ENCODE measurements at regions not wholly inside any gene's neighbourhood (a gene's known extent, or its start where the extent isn't known, plus 50 kb on each side); places are given as distances from the start of the nearest gene placed in this dataset.
"Not testable (repeated sequence)": the region's sequence is repeated elsewhere in the genome, so short reads cannot be mapped to it uniquely, and the experiment has no call there.

GRCh38 chr20:29567671-29568070, 1689.8 kb upstream of the DEFB115 start:
- H3K27me3 ChIP-seq (ENCODE audit: control insufficient read depth in 1 of 2, insufficient read depth in 2 of 2, low read length in 1 of 2); DNase-seq; ATAC-seq (ENCODE audit: low FRiP score); intact Hi-C loops (cut with DNase I); H3K4me3 ChIP-seq (ENCODE audit: low read length in 2 of 2); H3K4me1 ChIP-seq (ENCODE audit: control insufficient read depth in 1 of 2, insufficient read depth in 2 of 2, low read length in 2 of 2); H3K27ac ChIP-seq (ENCODE audit: low read depth in 1 of 2, low read length in 2 of 2); H3K36me3 ChIP-seq (ENCODE audit: control insufficient read depth in 1 of 2, insufficient read depth in 2 of 2, low read length in 1 of 2); H3K9me3 ChIP-seq (ENCODE audit: control insufficient read depth, low read length): not testable (repeated sequence)
- 31 to 61% methylated on average over 22 to 23 of the region's 23 CpGs for WGBS, 2 donors

GRCh38 chr20:29570126-29570525, 1687.3 kb upstream of the DEFB115 start:
- 62 to 80% methylated on average over 3 to 5 of the region's 5 CpGs for WGBS, 2 donors
- H3K4me3 ChIP-seq (ENCODE audit: low read length in 2 of 2); ATAC-seq (ENCODE audit: low FRiP score): not testable (repeated sequence)

GRCh38 chr20:29589530-29589929, 1667.9 kb upstream of the DEFB115 start:
- H3K4me1 ChIP-seq (ENCODE audit: control insufficient read depth in 1 of 2, insufficient read depth in 2 of 2, low read length in 2 of 2); intact Hi-C loops (cut with DNase I); H3K4me3 ChIP-seq (ENCODE audit: low read length in 2 of 2); ATAC-seq (ENCODE audit: low FRiP score); H3K27me3 ChIP-seq (ENCODE audit: control insufficient read depth in 1 of 2, insufficient read depth in 2 of 2, low read length in 1 of 2); DNase-seq; H3K9me3 ChIP-seq (ENCODE audit: control insufficient read depth, low read length); H3K27ac ChIP-seq (ENCODE audit: low read depth in 1 of 2, low read length in 2 of 2); H3K36me3 ChIP-seq (ENCODE audit: control insufficient read depth in 1 of 2, insufficient read depth in 2 of 2, low read length in 1 of 2): not testable (repeated sequence)
- 53 to 77% methylated on average over 2 of the region's 2 CpGs for WGBS, 2 donors

More at GRCh38 chr20:29570126-29570525, 1687.3 kb upstream of the DEFB115 start:
- intact Hi-C loops (cut with DNase I); H3K4me1 ChIP-seq (ENCODE audit: control insufficient read depth in 1 of 2, insufficient read depth in 2 of 2, low read length in 2 of 2); H3K27ac ChIP-seq (ENCODE audit: low read depth in 1 of 2, low read length in 2 of 2); H3K36me3 ChIP-seq (ENCODE audit: control insufficient read depth in 1 of 2, insufficient read depth in 2 of 2, low read length in 1 of 2); H3K27me3 ChIP-seq (ENCODE audit: control insufficient read depth in 1 of 2, insufficient read depth in 2 of 2, low read length in 1 of 2); DNase-seq; H3K9me3 ChIP-seq (ENCODE audit: control insufficient read depth, low read length): not testable (repeated sequence)

GRCh38 chr20:29604163-29604562, 1653.3 kb upstream of the DEFB115 start:
- H3K27me3 ChIP-seq (ENCODE audit: control insufficient read depth in 1 of 2, insufficient read depth in 2 of 2, low read length in 1 of 2); H3K9me3 ChIP-seq (ENCODE audit: control insufficient read depth, low read length); DNase-seq; H3K4me3 ChIP-seq (ENCODE audit: low read length in 2 of 2); H3K4me1 ChIP-seq (ENCODE audit: control insufficient read depth in 1 of 2, insufficient read depth in 2 of 2, low read length in 2 of 2); H3K36me3 ChIP-seq (ENCODE audit: control insufficient read depth in 1 of 2, insufficient read depth in 2 of 2, low read length in 1 of 2); H3K27ac ChIP-seq (ENCODE audit: low read depth in 1 of 2, low read length in 2 of 2); intact Hi-C loops (cut with DNase I); ATAC-seq (ENCODE audit: low FRiP score): not testable (repeated sequence)
- WGBS, 2 donors = 8 to 9% methylated on average over 1 of the region's 1 CpG

GRCh38 chr20:29606171-29606570, 1651.3 kb upstream of the DEFB115 start:
- H3K27me3 ChIP-seq (ENCODE audit: control insufficient read depth in 1 of 2, insufficient read depth in 2 of 2, low read length in 1 of 2); ATAC-seq (ENCODE audit: low FRiP score); H3K4me1 ChIP-seq (ENCODE audit: control insufficient read depth in 1 of 2, insufficient read depth in 2 of 2, low read length in 2 of 2); DNase-seq; H3K36me3 ChIP-seq (ENCODE audit: control insufficient read depth in 1 of 2, insufficient read depth in 2 of 2, low read length in 1 of 2); intact Hi-C loops (cut with DNase I); H3K27ac ChIP-seq (ENCODE audit: low read depth in 1 of 2, low read length in 2 of 2); H3K9me3 ChIP-seq (ENCODE audit: control insufficient read depth, low read length); H3K4me3 ChIP-seq (ENCODE audit: low read length in 2 of 2): not testable (repeated sequence)
- 52 to 58% methylated on average over 3 of the region's 3 CpGs for WGBS, 2 donors

- intact Hi-C loops (cut with DNase I) = not testable (repeated sequence)
Measured at GRCh38 chr20:29629395-29629794, 1628.1 kb upstream of the DEFB115 start.

More at GRCh38 chr20:29629395-29629794, 1628.1 kb upstream of the DEFB115 start:
- not testable (repeated sequence) for H3K27ac ChIP-seq (ENCODE audit: low read depth in 1 of 2, low read length in 2 of 2); H3K4me1 ChIP-seq (ENCODE audit: control insufficient read depth in 1 of 2, insufficient read depth in 2 of 2, low read length in 2 of 2); H3K4me3 ChIP-seq (ENCODE audit: low read length in 2 of 2); H3K9me3 ChIP-seq (ENCODE audit: control insufficient read depth, low read length); H3K27me3 ChIP-seq (ENCODE audit: control insufficient read depth in 1 of 2, insufficient read depth in 2 of 2, low read length in 1 of 2); DNase-seq; H3K36me3 ChIP-seq (ENCODE audit: control insufficient read depth in 1 of 2, insufficient read depth in 2 of 2, low read length in 1 of 2); ATAC-seq (ENCODE audit: low FRiP score)
- 60 to 100% methylated on average over 1 of the region's 1 CpG for WGBS, 2 donors

All from aorta (tissue), 5 donors.